NT2/D1 (cell line): ENCODE measurements at regions not wholly inside any gene's neighbourhood (a gene's known extent, or its start where the extent isn't known, plus 50 kb on each side); places are given as distances from the start of the nearest gene placed in this dataset.

Experiments
- SUZ12 ChIP-seq: IDR thresholded peaks from 2 replicates; pipeline ENCODE4 v1.6.1; 2011; ENCODE audit not compliant: insufficient read length, insufficient read depth; ENCODE audit errors: extremely low read depth
- ZNF274 ChIP-seq: IDR thresholded peaks from 2 replicates; pipeline ENCODE4 v1.6.1; 2011; ENCODE audit warnings: mild to moderate bottlenecking, low read depth, low read length

DNA sequence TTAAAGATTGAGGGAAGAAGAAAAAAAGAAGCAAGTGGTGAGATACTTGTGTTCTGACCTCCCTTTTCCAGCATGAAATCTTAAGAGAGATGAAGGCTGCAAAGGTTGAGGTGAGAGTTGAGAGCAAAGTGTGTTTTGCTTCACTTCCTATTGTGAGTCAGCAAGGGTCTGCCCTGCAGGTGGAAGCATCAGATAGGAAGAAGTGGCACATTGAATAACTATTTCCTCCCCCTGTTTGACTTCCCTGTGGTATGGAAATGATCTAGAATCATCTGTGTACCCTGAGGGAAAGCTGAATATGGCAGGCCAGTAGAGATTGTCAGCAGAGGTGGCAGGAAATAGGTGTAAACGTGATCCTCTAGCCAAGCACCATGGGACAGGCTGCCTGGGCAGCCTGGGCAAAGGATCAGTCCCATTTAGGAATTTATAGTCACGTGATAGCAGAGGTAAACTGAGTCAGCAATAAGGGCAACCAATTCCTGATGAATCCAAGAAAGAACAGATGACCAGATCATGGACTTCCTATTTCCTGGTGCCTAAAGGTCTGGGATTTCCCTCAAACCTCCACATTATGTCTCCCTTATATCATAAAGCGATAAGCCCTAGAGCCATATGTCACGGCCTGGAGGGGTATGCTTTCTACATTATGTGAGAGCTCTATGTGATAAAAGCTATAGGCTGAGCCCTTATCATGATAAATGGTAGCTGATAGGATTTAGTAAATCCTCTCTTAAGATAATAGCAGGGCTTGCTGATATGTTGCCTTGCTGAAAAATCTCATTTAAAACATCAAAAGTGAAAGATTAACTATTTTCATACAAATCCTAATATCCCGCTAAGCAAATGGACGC lies 287.0 kb downstream of the MDFIC start:
- TF ChIP-seq ZNF274 (no peak), SUZ12 (no peak)
